ENCODE measurements at regions not wholly inside any gene's neighbourhood (a gene's known extent, or its start where the extent isn't known, plus 50 kb on each side); places are given as distances from the start of the nearest gene placed in this dataset.

GRCh38 chr13:82196087-82196486 is 1686.2 kb downstream of the SLITRK1 start:
- TF ChIP-seq CTCF (tag by site-specific recombination; IDR thresholded peaks at IDR 0.05) (no peak), ZNF335 (tag by site-specific recombination; conservative IDR thresholded peaks at IDR 0.05) (no peak), ZNF133 (tag by site-specific recombination; IDR thresholded peaks at IDR 0.05) (no peak), MYNN (tag by site-specific recombination; IDR thresholded peaks at IDR 0.05; ENCODE audit: borderline replicate concordance) (no peak), ZNF549 (tag by site-specific recombination; IDR thresholded peaks at IDR 0.05) (no peak), MEIS1 (CRISPR knock-in tag; IDR thresholded peaks at IDR 0.05; ENCODE audit: borderline replicate concordance) (no peak)
